Iris pigment epithelial cell (primary cell): ENCODE measurements at regions not wholly inside any gene's neighbourhood (a gene's known extent, or its start where the extent isn't known, plus 50 kb on each side); places are given as distances from the start of the nearest gene placed in this dataset.
"Not testable (repeated sequence)": the region's sequence is repeated elsewhere in the genome, so short reads cannot be mapped to it uniquely, and the experiment has no call there.

Source experiments
- DNase-seq: peaks from one replicate; pipeline ENCODE4 v3.0.0-alpha.2; 2011; ENCODE audit warnings: low read depth

DNA sequence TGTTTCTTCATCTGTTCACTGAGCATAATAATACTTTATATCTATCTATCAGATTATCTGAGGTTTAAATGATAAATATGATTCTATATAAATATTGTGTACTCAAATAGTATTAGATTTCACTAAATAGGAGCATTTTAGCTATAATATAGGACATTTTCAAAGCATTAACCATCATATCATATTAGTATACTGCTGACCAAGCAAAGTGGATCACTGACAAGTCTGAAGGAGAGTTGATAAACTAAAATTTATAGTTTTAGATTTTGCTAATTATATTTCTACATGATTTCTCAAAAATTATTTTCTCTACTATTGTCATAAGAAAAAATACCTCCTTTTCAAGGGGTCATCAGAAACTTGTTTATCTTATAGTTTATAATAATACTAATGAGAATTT, 937.8 kb upstream of the LRATD1 start:
- DNase-seq = no peak

- DNase-seq = no peak
Measured at GRCh38 chr2:13696601-13697000, 935.9 kb upstream of the LRATD1 start.

GRCh38 chr2:13698847-13699246, 933.7 kb upstream of the LRATD1 start:
- no peak for DNase-seq

DNA sequence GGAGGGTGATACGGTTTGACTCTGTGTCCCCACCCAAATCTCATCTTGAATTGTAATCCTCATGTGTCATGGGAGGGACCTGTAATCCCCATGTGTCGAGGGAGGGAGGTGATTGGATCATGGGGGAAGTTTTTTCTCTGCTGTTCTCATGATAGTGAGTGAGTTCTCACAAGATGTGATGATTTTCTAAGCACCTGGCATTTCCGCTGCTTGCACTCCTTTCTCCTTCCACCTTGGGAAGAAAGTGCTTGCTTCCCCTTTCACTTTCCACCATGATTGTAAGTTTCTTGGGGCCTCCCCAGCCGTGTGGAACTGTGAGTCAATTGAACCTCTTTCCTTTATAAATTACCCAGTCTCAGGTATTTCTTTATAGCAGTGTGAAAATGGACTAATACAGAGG, 932.6 kb upstream of the LRATD1 start:
- DNase-seq = not testable (repeated sequence)

- no peak for DNase-seq
Measured at GRCh38 chr2:13711154-13711553, 921.4 kb upstream of the LRATD1 start.

- DNase-seq = no peak
Measured at GRCh38 chr2:13714466-13714865, 918.1 kb upstream of the LRATD1 start.

DNA sequence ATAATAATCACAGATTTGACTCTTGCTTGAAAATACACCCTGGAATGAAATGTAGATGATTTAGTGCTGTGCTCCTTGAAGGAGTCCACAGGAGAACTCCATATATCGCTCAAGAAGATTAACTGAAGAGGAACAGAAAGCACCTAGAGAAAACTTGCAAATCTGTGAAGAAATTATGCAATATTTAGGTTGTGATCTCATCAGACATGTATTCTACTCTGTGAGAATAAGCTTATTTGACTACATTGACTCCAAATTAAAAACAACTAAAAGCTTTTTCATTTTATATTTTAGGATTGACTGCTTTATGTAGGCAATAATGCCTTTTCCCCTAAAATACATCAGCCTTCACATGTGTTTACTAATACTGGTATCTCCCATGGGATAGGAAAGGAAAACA, 906.6 kb upstream of the LRATD1 start:
- DNase-seq = no peak

GRCh38 chr2:13745330-13745729, 887.2 kb upstream of the LRATD1 start:
- no peak for DNase-seq

DNA sequence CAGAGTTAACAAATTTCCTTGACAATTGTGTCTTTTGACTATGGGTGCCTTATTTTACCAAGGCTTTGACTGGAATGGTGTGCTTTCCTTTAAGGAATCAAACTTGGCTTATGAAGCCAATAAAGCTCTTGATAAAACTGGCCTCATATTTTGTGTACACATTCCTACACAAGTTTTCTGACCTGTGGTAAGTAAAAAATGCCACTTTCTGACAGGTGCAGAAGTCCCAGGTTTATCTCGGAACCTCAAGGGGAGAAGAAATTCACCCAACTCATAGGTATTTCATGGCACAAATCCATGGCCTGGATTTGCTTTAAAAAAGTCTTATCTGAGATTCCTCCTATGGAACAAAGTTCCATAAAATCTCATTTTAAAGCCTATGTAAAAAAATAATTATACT, 880.6 kb upstream of the LRATD1 start:
- DNase-seq = no peak

- DNase-seq = no peak
Measured at GRCh38 chr2:13758412-13758811, 874.1 kb upstream of the LRATD1 start.

DNA sequence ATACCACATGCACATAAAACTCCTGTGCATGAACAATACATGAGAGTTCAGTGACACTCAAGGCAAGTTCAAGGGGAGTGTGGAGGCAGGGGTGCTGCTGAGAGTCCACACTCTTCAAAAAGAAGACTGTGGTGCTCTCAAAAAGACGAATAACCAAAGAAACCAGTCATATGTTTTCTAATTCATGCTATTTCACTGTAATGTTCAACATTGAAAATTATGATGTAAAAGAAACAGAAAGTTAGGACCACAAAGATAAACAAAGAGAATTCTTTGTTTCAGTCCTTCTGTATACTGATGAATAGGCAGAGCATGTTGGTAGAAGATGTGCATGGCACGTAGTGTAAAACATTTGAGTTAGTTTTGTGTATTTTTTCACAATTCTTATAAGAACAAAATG, 864.2 kb upstream of the LRATD1 start:
- DNase-seq = no peak

DNA sequence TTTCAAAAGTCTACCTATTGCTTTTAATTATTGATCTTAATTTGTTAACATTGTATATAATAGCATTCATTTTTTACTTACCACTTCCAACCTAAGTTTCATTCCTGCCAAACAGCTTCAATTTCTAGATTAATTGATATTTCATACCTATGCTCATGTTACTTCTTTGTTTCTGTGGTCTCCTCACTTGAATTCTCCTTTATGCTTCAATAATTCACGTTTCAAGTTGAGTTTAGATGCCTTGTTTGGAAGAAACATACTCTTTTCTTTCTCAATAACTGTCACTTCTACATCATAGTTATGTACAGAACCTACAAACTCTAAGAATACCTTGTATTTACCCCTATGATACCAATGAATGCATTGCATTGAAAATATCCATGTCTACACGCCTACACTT, 862.2 kb upstream of the LRATD1 start:
- no peak for DNase-seq

DNA sequence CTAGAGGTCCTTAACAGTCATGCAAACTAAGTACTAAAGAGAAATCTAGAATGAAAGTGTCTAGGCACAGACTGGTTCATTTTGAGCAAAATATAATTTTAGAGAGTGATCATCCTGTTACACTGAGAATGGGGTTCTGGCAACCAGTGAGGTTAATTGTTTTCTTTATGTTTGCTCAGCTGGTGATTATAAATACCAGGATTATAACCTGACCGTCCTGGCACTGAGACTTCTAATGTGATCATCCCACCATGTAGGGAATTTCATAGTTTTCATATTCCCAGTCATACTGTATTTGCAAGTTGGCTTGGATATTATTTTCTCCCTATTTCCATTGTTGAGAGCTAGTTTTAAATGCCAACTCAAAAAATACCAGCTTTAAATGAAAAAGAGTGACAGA, 852.5 kb upstream of the LRATD1 start:
- peak; percentile 12 for DNase-seq

DNA sequence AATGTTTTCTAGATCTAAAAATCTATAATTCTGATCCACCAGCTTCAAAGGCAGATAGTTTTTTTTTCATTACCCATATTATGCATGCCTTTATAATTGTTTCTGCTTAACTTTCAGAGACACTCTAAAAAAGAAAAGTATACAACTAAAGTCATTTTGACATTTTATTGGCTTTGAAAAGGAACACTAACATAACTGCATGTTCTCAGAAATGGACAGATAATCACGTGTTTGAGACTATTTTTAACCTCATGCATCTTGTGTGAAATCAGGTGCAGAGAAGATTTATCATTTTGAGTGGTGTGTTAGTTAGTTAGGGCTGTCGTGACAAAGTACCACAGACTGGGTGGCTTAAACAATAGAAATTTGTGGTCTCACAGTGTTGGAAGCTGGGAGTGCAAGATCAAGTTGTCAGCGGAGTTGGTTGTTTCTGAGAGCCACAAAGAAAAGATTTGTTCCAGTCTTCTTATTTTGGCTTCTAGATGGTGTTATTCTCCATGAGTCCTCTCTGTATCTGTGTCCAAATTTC, 841.4 kb upstream of the LRATD1 start:
- no peak for DNase-seq

DNA sequence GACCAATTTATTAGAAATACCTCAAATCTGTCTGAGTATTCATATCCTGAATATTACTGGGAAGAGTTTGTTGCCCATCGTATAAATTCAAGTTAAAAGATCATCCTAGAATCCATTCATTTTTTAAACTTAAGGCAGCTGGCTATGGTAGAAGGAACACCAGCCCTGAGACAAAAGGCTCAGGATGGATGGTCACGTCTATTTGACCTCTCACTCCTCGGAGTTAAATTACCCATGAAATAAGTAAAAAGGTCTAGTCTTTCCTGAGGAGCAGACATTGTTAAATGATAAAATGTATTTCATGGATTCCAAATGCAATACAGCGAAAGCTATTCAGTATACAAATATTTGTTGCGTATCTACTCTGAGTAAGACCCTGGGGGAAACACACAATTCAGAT, 826.0 kb upstream of the LRATD1 start:
- DNase-seq = no peak

GRCh38 chr2:13813236-13813635, 819.3 kb upstream of the LRATD1 start:
- DNase-seq = no peak

DNA sequence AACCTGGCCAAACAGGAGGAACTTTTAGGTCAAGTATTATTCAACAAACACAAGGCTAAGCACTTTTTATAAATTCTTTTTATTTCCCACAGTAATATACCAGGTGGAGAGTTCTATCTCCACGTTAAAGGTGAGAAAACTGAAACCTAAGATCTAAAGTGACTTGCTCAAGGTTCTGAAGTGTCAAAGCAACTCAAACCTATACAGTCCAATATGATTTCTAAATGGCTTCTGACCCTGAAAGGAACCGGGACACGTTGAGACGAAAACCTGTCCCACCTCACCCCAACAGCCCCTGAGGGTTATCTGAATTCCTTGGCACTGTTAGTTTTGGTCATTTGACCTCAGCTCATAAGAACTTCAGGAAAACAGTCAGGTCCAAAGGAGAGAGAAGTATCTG, 814.5 kb upstream of the LRATD1 start:
- DNase-seq = no peak

GRCh38 chr2:13819896-13820295, 812.6 kb upstream of the LRATD1 start:
- no peak for DNase-seq

GRCh38 chr2:13821255-13821880, 811.1 kb upstream of the LRATD1 start:
- DNase-seq = peak; percentile 85

GRCh38 chr2:13822365-13822764, 810.2 kb upstream of the LRATD1 start:
- no peak for DNase-seq

DNA sequence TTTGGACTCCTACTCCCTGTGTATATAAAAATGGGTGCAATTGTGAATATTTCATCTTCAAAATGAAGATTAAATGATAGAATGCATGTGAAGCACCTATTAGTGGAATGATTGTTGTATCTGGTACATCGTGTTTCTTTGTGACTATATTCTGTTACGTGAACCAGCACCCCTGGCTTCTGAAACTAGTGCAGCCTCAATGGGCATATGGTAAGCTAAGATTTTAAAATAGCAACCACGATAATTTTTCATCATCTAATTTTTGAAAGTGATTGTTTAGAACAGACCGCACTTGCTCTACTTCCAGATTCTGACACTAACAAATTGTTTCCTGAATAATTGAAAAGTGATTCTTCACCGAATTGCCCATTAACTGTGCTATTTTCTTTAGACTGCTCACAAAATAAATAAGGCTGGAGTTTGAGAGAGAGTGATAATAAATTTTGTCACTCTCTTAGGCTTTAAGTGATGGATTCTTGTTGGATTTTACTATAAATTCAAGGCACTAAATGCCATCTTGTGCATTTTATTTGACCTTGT, 806.1 kb upstream of the LRATD1 start:
- DNase-seq = no peak

- DNase-seq = no peak
Measured at GRCh38 chr2:13858626-13859025, 773.9 kb upstream of the LRATD1 start.

DNA sequence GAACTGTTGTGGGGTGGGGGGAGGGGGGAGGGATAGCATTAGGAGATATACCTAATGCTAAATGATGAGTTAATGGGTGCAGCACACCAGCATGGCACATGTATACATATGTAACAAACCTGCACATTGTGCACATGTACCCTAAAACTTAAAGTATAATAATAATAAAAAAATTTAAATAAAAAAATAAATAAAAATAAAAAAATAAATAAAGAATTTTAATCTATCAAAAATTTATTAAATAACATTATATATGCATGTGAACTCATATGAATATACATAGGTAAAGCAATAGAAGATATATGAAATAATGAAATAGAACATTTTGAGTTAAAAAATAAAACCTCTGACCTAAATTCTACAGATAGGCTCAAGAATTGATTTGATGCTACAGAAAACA, 764.2 kb upstream of the LRATD1 start:
- not testable (repeated sequence) for DNase-seq

- no peak for DNase-seq
Measured at GRCh38 chr2:13876491-13877037, 756.0 kb upstream of the LRATD1 start.
